ENCODE measurements at regions not wholly inside any gene's neighbourhood (a gene's known extent, or its start where the extent isn't known, plus 50 kb on each side); places are given as distances from the start of the nearest gene placed in this dataset.

GRCh38 chr1:216923601-216924000 lies 200.4 kb upstream of the ESRRG start:
- no peak for ATAC-seq
- Histone ChIP-seq H3K4me1 (no peaks in the 10 kb centered on the region), H3K27me3 (no peaks in the 10 kb centered on the region), H3K4me3 (no peak overlapping the region), H3K27ac (no peak overlapping the region), H3K36me3 (no peaks in the 10 kb centered on the region), H3K9me3 (no peaks in the 10 kb centered on the region)
- WGBS (ENCODE audit: insufficient coverage, low coverage, low lambda C conversion rate, missing lambda C conversion rate): 68% methylated on average over 5 of the region's 5 CpGs
- intact Hi-C loops (cut with DNase I): no loop called here
- TF ChIP-seq POLR2A (IDR thresholded peaks at IDR 0.05) (no peak), CTCF (IDR thresholded peaks at IDR 0.05) (no peak)
- no peak for DNase-seq

GRCh38 chr1:216922406-216922805 lies 199.2 kb upstream of the ESRRG start:
- Histone ChIP-seq H3K4me3 (no peak overlapping the region), H3K36me3 (no peaks in the 10 kb centered on the region), H3K4me1 (no peaks in the 10 kb centered on the region), H3K27me3 (no peaks in the 10 kb centered on the region), H3K9me3 (no peaks in the 10 kb centered on the region), H3K27ac (no peak overlapping the region)
- TF ChIP-seq CTCF (IDR thresholded peaks at IDR 0.05): no peak
- TF ChIP-seq POLR2A (IDR thresholded peaks at IDR 0.05): no peak
- no peak for ATAC-seq
- 54% methylated on average over 2 of the region's 2 CpGs for WGBS (ENCODE audit: insufficient coverage, low coverage, low lambda C conversion rate, missing lambda C conversion rate)
- intact Hi-C loops (cut with DNase I): no loop called here
- no peak for DNase-seq

- Histone ChIP-seq H3K4me3 (no peak overlapping the region), H3K27ac (no peak overlapping the region), H3K36me3 (no peaks in the 10 kb centered on the region), H3K9me3 (no peaks in the 10 kb centered on the region), H3K27me3 (no peaks in the 10 kb centered on the region), H3K4me1 (no peaks in the 10 kb centered on the region)
- no peak for TF ChIP-seq POLR2A (IDR thresholded peaks at IDR 0.05)
- TF ChIP-seq CTCF (IDR thresholded peaks at IDR 0.05): no peak
- DNase-seq: no peak
- WGBS (ENCODE audit: insufficient coverage, low coverage, low lambda C conversion rate, missing lambda C conversion rate): 90% methylated on average over 3 of the region's 3 CpGs
- ATAC-seq: no peak
- intact Hi-C loops (cut with DNase I): no loop called here
Observed at GRCh38 chr1:216921866-216922265, 198.6 kb upstream of the ESRRG start.

GRCh38 chr1:216919060-216919970 lies 196.1 kb upstream of the ESRRG start:
- Histone ChIP-seq H3K9me3 (no peaks in the 10 kb centered on the region), H3K4me3 (no peak overlapping the region), H3K27me3 (no peaks in the 10 kb centered on the region), H3K27ac (no peak overlapping the region), H3K36me3 (no peaks in the 10 kb centered on the region), H3K4me1 (no peaks in the 10 kb centered on the region)
- intact Hi-C loops (cut with DNase I): no loop called here
- ATAC-seq (no peak), DNase-seq (no peak)
- TF ChIP-seq POLR2A (IDR thresholded peaks at IDR 0.05) (no peak), CTCF (IDR thresholded peaks at IDR 0.05) (no peak)
- WGBS (ENCODE audit: insufficient coverage, low coverage, low lambda C conversion rate, missing lambda C conversion rate): 55% methylated on average over 9 of the region's 9 CpGs
